ENCODE measurements at regions not wholly inside any gene's neighbourhood (a gene's known extent, or its start where the extent isn't known, plus 50 kb on each side); places are given as distances from the start of the nearest gene placed in this dataset.
A peak's percentile ranks its signal among the peaks of the same experiment; 100 is the strongest.

- DNase-seq (ENCODE audit: low read depth), result peak; percentile 67
- no peak for TF ChIP-seq CTCF (conservative IDR thresholded peaks at IDR 0.05; ENCODE audit: control insufficient read depth, insufficient read depth, low read depth, low read length)
- no peak overlapping the region for H3K4me3 ChIP-seq (ENCODE audit: control insufficient read depth, low read depth, low read length)
Observed at GRCh38 chrX:110966839-110967238, 129.2 kb upstream of the PAK3 start.

- no peak overlapping the region for H3K4me3 ChIP-seq (ENCODE audit: control insufficient read depth, low read depth, low read length)
- TF ChIP-seq CTCF (conservative IDR thresholded peaks at IDR 0.05; ENCODE audit: control insufficient read depth, insufficient read depth, low read depth, low read length), result no peak
- no peak for DNase-seq (ENCODE audit: low read depth)
Observed at GRCh38 chrX:110966091-110966454, 129.9 kb upstream of the PAK3 start.

- no peak for TF ChIP-seq CTCF (conservative IDR thresholded peaks at IDR 0.05; ENCODE audit: control insufficient read depth, insufficient read depth, low read depth, low read length)
- DNase-seq (ENCODE audit: low read depth), result peak; percentile 38
Observed at GRCh38 chrX:110965409-110966090, 130.4 kb upstream of the PAK3 start.

GRCh38 chrX:110964786-110965185 lies 131.2 kb upstream of the PAK3 start:
- H3K4me3 ChIP-seq (ENCODE audit: control insufficient read depth, low read depth, low read length), result no peak overlapping the region
- TF ChIP-seq CTCF (conservative IDR thresholded peaks at IDR 0.05; ENCODE audit: control insufficient read depth, insufficient read depth, low read depth, low read length), result no peak
- no peak for DNase-seq (ENCODE audit: low read depth)

More at GRCh38 chrX:110965409-110966090, 130.4 kb upstream of the PAK3 start:
- no peak overlapping the region for H3K4me3 ChIP-seq (ENCODE audit: control insufficient read depth, low read depth, low read length)

- no peak for DNase-seq (ENCODE audit: low read depth)
- no peak for TF ChIP-seq CTCF (conservative IDR thresholded peaks at IDR 0.05; ENCODE audit: control insufficient read depth, insufficient read depth, low read depth, low read length)
Observed at GRCh38 chrX:110962451-110962850, 133.5 kb upstream of the PAK3 start.

GRCh38 chrX:110955706-110956105 lies 140.3 kb upstream of the PAK3 start:
- no peak for DNase-seq (ENCODE audit: low read depth)
- no peak overlapping the region for H3K4me3 ChIP-seq (ENCODE audit: control insufficient read depth, low read depth, low read length)
- TF ChIP-seq CTCF (conservative IDR thresholded peaks at IDR 0.05; ENCODE audit: control insufficient read depth, insufficient read depth, low read depth, low read length), result no peak

More at GRCh38 chrX:110962451-110962850, 133.5 kb upstream of the PAK3 start:
- H3K4me3 ChIP-seq (ENCODE audit: control insufficient read depth, low read depth, low read length), result no peak overlapping the region

Measured in fibroblast of mammary gland (primary cell).